ENCODE measurements at regions not wholly inside any gene's neighbourhood (a gene's known extent, or its start where the extent isn't known, plus 50 kb on each side); places are given as distances from the start of the nearest gene placed in this dataset.

DNA sequence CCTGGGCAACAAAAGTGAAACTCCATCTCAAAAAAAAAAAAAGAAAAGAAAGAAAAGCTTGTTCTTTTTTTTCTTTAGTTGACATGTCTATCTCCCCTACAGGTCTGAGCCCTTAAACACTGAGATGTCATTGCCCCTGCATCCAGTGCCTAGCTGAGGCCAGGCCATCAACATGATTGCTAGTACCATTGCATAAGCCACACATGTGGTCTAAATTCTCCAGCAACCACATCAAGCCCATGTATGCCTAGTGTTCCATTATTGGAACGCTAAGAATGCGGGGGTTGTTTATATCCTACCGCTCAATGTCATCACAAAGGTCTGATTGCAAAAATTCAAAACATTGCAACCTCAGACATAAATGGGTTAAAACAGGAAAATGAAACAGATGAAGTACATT is 62.7 kb downstream of the NPTX2 start:
- DNase-seq (ENCODE audit: low read depth) = no peak

DNA sequence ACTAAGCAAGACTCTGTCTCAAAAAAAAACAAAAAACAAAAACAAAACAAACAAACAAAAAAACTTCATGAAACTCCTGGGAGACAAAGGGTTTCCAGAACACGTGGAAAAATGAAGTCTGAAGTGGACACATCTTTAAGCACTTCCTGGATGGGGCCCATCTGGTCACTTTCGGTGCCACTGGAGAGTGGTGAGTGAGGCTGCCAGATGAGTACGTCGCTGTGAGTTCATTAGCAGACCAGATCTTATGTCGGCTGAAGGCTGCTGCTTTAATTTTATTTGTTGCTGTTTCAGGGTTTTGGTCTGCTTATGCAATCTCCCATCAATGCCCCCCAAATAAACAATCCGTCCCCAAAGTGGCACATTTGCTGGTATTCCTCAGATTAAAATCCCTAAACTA is 64.4 kb downstream of the NPTX2 start:
- no peak for DNase-seq (ENCODE audit: low read depth)

DNA sequence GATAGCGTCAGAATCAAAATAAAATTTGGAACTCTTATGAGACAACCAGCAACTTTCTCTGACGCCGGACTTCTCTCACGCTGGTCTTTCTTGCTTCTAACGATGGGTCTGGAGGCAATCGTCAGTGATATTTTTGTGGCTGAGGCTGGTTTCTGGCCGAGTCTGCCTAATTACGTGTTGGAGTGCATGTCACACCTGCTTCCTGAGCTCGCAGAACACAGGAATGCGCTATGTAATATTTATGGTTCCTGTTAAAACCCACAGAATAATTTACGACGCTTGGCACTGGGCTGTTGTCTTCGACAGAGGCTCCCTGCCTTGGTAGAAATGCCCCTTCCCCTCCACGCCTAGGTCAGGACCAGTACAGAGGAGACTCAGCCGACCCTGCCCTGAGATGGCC is 64.9 kb downstream of the NPTX2 start:
- no peak for DNase-seq (ENCODE audit: low read depth)

- no peak for DNase-seq (ENCODE audit: low read depth)
Measured at GRCh38 chr7:98683514-98683913, 66.4 kb downstream of the NPTX2 start.

DNA sequence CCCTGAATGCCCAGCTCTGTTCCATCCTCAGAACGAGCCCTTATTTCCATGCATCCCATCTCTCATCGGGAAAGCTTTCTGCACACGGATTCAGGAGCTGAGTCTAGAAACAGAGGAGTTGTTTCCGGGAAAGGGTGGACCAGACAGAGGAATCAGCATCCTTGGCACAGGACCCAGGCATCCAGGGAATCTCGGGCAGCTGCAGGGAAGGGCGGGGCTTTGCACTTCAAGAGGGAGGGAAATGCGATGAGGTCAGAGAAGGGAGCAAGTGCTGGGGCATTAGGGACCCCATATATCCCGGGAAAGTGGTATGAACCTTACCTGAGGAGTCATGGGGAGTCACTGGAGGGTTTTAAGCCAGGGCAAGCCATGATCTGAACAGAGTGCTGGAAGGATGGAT is 68.5 kb downstream of the NPTX2 start:
- DNase-seq (ENCODE audit: low read depth) = no peak

DNA sequence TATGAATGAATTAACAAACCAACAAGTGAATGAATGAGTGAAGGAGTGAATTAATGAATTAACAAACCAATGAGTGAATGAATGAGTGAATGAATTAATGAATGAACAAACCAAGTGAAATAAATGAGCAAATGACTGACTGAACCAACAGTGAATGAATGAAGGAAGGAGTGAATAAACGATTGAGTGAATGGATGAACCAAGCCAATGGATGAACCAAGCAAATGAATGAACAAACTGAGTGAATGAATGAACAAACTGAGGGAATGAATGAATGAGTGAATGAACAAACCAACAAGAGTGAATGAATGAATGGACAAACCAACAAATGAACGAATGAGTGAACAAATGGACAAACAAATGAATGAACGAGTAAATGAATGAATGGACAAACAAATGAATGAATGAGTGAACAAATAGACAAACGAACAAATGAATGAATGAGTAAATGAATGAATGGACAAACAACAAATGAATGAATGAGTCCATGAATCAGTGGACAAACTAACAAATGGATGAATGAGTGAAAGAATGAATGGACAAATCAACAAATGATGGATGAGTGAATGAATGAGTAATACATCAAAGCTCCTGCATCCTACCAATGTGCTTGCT is 69.5 kb downstream of the NPTX2 start:
- no peak for DNase-seq (ENCODE audit: low read depth)

DNA sequence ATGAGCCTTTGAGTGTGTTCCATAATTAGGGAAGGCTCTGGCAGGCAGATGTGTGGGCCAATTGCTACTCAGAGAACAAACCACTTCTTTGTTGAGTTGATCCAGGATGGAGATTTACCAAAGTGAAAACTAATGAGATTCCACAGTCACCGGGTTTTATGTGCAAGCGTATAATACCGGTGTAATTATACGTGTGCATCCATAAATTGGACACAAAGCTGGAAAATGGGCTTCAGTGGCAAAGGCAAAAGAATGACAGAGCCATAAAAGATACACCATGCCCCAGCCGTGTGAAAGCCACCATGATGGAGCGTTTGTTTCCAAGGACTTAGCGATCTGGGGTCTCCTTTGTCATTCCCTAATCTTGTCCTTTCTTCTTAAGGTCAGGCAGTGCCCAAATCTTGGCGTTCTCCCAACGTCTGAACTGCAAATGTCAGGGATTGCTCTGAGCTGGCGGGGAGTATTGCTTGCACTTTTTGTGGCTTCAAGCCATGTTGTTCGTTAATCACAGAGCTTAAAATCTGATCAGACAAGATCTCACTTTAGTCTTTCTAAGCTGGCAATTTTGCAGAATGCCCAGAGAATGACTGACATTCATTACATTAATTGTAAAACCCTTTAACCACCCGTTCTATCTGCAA is 70.1 kb downstream of the NPTX2 start:
- DNase-seq (ENCODE audit: low read depth) = no peak

DNA sequence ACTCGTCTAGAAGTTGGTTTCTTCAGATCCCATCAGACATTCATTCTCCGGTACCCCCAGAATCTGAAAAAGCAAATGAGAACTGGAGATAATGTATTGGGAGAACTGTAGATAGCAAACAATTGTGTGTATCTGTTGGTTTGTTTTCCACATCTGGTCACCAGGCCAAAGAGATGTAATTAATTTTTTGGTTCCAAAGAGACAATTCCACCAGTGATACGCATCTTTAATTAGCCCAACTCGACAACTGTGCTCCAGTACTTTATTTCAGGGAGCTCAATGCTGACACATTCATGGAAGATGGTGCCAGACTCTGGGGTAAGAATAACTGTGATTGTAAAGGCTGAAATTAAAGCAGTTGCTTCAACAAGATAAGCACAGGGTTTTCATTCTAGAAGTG is 74.5 kb downstream of the NPTX2 start:
- no peak for DNase-seq (ENCODE audit: low read depth)

DNA sequence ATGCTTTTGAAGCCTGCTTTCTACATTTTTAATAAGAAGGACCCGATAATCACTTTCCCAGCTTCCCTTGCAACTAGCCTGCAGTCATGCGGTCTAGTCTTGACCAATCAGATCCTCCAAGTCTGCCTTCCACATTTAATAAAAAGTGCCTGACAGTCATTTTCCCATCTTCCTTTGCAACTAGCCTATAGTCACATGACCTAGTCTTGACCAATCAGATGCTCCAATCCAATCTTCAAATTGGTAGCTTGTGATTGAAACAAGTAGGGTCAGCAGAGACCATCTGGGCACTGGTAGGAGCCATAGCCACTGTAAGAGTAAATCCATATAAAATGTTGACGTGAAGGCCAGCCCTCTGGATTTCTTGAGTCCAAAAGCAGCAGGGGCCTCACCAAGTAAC is 80.0 kb downstream of the NPTX2 start:
- DNase-seq (ENCODE audit: low read depth) = no peak

DNA sequence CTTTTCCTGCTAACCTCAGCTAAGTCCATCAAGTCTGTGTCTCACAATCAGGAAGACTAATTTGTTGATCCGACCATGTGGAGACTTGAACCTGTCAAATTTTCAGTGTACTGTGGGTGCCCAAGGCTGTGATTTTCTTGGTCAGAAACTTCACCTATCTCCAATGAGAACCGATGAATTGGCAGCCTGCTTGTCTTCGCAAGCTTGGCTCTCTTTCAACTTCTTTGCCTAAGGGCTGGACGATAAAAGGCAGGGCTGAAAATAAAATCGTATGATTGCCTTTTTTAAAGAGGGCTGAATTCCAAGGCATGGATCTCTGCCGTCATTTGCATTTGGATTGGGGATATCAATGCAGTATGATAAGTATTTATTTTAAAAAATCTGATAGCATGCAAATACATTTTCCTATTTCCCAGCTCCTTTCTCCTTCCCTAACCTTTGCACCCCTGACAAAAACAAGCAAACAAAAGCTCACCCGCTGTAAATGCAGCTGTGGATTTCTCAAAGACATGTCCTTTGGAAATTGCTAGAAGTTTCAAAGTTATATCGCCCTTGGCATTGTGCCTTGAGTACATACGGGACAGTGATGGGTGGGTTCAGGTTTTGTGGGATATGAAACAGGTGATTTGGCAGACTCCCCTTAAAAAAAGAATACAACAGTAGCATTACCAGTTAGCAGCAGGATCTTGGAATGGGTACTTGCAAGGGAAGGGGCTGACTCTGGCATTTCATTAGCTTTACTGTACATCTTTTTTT is 80.6 kb downstream of the NPTX2 start:
- DNase-seq (ENCODE audit: low read depth) = no peak

DNA sequence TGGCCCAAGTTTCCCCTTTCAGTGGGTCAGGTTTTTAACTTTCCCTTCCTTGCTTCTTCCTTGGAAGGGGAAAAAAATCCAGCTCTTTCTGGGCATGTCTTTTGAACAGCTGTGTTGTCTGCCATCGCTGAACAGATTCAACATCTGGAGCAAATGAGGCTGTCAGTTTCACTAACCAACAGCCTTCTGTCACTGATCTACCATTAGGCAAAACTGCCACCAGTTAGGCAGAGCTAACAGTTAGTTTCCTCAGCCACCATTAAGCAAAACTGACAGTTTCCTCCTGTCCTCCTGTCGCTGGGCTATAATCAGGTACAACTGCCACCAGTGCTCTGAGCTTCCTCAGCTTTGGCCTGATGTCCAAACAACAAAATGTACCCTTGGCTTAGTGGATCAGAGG is 81.9 kb downstream of the NPTX2 start:
- no peak for DNase-seq (ENCODE audit: low read depth)

DNA sequence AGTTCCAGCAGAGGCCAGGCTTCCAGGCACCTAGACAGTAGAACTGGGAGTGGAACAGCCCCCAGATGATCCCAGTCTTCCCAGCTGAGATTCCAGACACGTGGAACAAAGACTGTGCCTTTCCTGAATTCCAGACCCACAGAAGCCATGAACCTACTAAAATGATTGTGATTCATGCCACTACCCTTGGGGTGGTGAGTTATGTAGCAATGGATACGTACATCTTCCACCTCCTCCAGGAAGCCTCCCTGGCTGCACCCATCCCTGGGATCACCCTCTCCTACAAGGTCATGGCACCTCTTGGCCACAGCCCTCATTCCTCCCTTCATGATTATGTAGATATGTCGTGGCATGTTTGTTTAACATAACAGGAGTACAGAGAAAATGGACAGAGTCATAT is 83.4 kb downstream of the NPTX2 start:
- DNase-seq (ENCODE audit: low read depth) = no peak

GRCh38 chr7:98701372-98701771 is 84.3 kb downstream of the NPTX2 start:
- DNase-seq (ENCODE audit: low read depth) = no peak

DNA sequence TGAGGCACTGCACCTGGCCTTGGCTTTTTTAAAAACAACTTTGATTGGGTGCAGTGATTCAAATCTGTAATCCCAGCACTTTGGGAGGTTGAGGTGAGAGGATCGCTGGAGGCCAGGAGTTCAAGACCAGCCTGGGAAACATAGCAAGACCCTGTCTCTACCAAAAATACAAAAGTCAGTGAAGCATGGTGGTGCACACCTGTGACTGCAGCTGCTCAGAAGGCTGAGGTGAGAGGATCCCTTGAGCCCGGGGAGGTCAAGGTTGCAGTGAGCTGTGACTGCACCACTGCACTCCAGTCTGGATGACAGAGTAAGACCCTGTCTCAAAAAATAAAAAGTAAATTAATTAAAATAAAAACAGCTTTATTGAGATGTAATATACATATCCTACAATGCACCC is 84.9 kb downstream of the NPTX2 start:
- DNase-seq (ENCODE audit: low read depth) = no peak

- no peak for DNase-seq (ENCODE audit: low read depth)
Measured at GRCh38 chr7:98703916-98704315, 86.8 kb downstream of the NPTX2 start.

DNA sequence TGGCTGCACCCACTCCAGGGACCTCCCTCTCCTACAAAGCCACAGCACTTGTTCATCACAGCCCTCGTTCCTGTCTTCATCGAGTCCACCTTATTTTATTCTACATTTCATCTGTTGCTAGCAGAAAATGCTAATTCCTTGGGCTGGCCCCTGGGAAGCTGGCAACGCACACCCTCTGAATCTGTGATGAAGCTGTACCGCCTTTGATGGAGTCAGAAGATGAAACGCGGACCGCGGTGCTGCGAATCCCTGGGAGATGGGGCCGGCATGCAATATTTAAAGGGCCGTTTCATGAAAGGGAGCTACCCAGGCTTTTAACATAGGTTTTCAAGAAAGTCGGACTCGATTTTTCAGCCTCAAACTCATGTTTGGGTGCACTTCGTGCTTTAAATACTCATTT is 88.5 kb downstream of the NPTX2 start:
- DNase-seq (ENCODE audit: low read depth) = no peak

DNA sequence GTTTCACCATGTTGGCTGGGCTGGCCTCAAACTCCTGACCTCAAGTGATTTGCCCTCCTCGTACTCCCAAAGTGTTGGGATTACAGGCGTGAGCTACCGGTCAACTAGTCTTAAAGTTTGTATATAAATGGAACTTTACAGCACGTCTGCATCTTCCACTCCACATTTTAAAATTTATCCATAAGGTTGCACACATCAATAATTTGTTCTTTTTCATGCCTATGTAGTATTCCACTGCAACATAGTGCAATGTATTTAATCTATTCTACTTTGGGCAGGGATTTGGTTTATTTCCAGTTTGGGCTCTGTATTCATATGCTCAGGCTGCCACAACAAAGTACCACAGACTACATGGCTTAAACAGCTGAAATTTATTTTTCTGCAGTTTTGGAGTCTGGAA is 90.0 kb downstream of the NPTX2 start:
- DNase-seq (ENCODE audit: low read depth) = no peak

GRCh38 chr7:98711945-98712344 is 94.9 kb downstream of the NPTX2 start:
- no peak for DNase-seq (ENCODE audit: low read depth)

- DNase-seq (ENCODE audit: low read depth) = no peak
Measured at GRCh38 chr7:98713165-98713810, 96.2 kb downstream of the NPTX2 start.

GRCh38 chr7:98719396-98719795 is 102.3 kb downstream of the NPTX2 start:
- no peak for DNase-seq (ENCODE audit: low read depth)

DNA sequence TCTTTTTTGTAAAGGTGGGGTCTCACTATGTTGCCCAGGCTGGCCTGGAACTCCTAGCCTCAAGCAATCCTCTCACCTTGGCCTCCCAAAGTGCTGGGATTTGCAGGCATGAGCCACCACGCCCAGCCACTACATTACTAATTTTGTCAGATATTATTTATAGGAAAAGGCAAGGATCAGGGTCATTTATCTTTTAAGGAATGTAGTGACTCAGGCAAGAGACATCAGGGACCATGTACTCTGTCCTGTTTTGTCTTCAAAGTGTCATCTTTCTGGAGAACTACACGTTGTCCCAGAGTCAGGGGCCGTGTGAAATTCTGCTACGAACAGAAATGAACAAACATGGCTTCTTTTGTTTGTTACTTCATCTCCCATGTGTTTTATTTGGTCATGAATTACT is 105.3 kb downstream of the NPTX2 start:
- DNase-seq (ENCODE audit: low read depth) = no peak

DNA sequence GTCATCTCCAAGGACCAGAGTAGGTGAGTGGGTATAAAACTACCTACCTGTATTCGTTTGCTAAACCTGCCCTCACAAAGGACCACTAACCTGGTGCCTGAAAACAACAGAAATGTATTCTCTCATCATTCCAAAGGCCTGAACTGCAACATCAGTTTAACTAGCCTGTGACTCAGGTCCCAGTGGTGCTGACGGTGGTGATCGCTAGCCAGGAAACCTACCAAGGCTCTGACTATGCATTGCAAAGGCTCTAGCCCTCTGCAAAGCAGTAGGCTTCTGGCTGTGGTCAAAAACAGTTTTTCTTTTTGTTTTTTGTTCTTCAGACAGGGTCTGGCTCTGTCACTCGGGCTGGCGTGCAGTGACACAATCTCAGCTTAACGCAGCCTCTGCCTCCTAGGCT is 107.5 kb downstream of the NPTX2 start:
- DNase-seq (ENCODE audit: low read depth) = no peak

- no peak for DNase-seq (ENCODE audit: low read depth)
Measured at GRCh38 chr7:98727146-98727709, 110.1 kb downstream of the NPTX2 start.

Data from non-pigmented ciliary epithelial cell (primary cell).